ENCODE measurements at regions not wholly inside any gene's neighbourhood (a gene's known extent, or its start where the extent isn't known, plus 50 kb on each side); places are given as distances from the start of the nearest gene placed in this dataset.

- H3K4me3 ChIP-seq (ENCODE audit: low read depth, low read length), result no peak overlapping the region
- DNase-seq (ENCODE audit: low read depth, low spot score), result no peak
- in situ Hi-C loops (cut with HindIII; ENCODE audit: low sequenced_read_pairs), result no loop called here
- TF ChIP-seq CTCF (IDR thresholded peaks at IDR 0.05; ENCODE audit: low read depth, low read length), result no peak
Measured at GRCh38 chr6:14874975-14875480, 370.8 kb upstream of the JARID2 start.

GRCh38 chr6:14875481-14876063, 370.3 kb upstream of the JARID2 start:
- no peak for TF ChIP-seq CTCF (IDR thresholded peaks at IDR 0.05; ENCODE audit: low read depth, low read length)
- H3K4me3 ChIP-seq (ENCODE audit: low read depth, low read length), result no peak overlapping the region
- DNase-seq (ENCODE audit: low read depth, low spot score), result peak; percentile 77
- in situ Hi-C loops (cut with HindIII; ENCODE audit: low sequenced_read_pairs), result no loop called here

GRCh38 chr6:14876778-14877613, 368.9 kb upstream of the JARID2 start:
- peak; percentile 90 for DNase-seq (ENCODE audit: low read depth, low spot score)
- in situ Hi-C loops (cut with HindIII; ENCODE audit: low sequenced_read_pairs), result no loop called here
- no peak for TF ChIP-seq CTCF (IDR thresholded peaks at IDR 0.05; ENCODE audit: low read depth, low read length)
- H3K4me3 ChIP-seq (ENCODE audit: low read depth, low read length), result no peak overlapping the region

- no peak overlapping the region for H3K4me3 ChIP-seq (ENCODE audit: low read depth, low read length)
- no peak for DNase-seq (ENCODE audit: low read depth, low spot score)
- TF ChIP-seq CTCF (IDR thresholded peaks at IDR 0.05; ENCODE audit: low read depth, low read length), result no peak
- in situ Hi-C loops (cut with HindIII; ENCODE audit: low sequenced_read_pairs), result no loop called here
Measured at GRCh38 chr6:14877758-14878157, 368.1 kb upstream of the JARID2 start.

GRCh38 chr6:14880052-14880451, 365.8 kb upstream of the JARID2 start:
- H3K4me3 ChIP-seq (ENCODE audit: low read depth, low read length), result no peak overlapping the region
- no peak for DNase-seq (ENCODE audit: low read depth, low spot score)
- no peak for TF ChIP-seq CTCF (IDR thresholded peaks at IDR 0.05; ENCODE audit: low read depth, low read length)
- in situ Hi-C loops (cut with HindIII; ENCODE audit: low sequenced_read_pairs), result no loop called here

- in situ Hi-C loops (cut with HindIII; ENCODE audit: low sequenced_read_pairs), result no loop called here
- no peak overlapping the region for H3K4me3 ChIP-seq (ENCODE audit: low read depth, low read length)
- no peak for DNase-seq (ENCODE audit: low read depth, low spot score)
- no peak for TF ChIP-seq CTCF (IDR thresholded peaks at IDR 0.05; ENCODE audit: low read depth, low read length)
Measured at GRCh38 chr6:14880677-14881076, 365.2 kb upstream of the JARID2 start.

Data from astrocyte of the spinal cord (primary cell).